T-helper 2 cell treated with Interferon-gamma antibody and Interleukin-4, amounts not matched to agents 5 μg/mL and 100 μg/mL, for 36 hours (primary cell): ENCODE measurements at regions not wholly inside any gene's neighbourhood (a gene's known extent, or its start where the extent isn't known, plus 50 kb on each side); places are given as distances from the start of the nearest gene placed in this dataset.
"Not testable (repeated sequence)": the region's sequence is repeated elsewhere in the genome, so short reads cannot be mapped to it uniquely, and the experiment has no call there.

Source experiments
- DNase-seq: peaks from one replicate; pipeline ENCODE4 v3.0.0; 2021; ENCODE audit warnings: low spot score
- H3K27ac Mint-ChIP-seq: one replicate; pipeline ENCODE4 v1.8.0; 2021; ENCODE audit warnings: mild to moderate bottlenecking, mixed read lengths
- H3K27me3 Mint-ChIP-seq: one replicate; pipeline ENCODE4 v1.8.0; 2021; ENCODE audit warnings: low read depth, mixed read lengths
- H3K36me3 Mint-ChIP-seq: one replicate; pipeline ENCODE4 v1.8.0; 2021; ENCODE audit warnings: low read depth, mixed read lengths
- H3K4me1 Mint-ChIP-seq: one replicate; pipeline ENCODE4 v1.8.0; 2021; ENCODE audit warnings: low read depth, mixed read lengths
- H3K4me3 Mint-ChIP-seq: one replicate; pipeline ENCODE4 v1.8.0; 2022; ENCODE audit warnings: mild to moderate bottlenecking, moderate library complexity, mixed read lengths
- H3K9me3 Mint-ChIP-seq: one replicate; pipeline ENCODE4 v1.8.0; 2021; ENCODE audit warnings: mixed read lengths

- H3K4me3 Mint-ChIP-seq, result no peak overlapping the region
- no peak for DNase-seq
- no peaks in the 10 kb centered on the region for H3K9me3 Mint-ChIP-seq
- H3K36me3 Mint-ChIP-seq, result no peaks in the 10 kb centered on the region
- no peak overlapping the region for H3K27ac Mint-ChIP-seq
- no peaks in the 10 kb centered on the region for H3K4me1 Mint-ChIP-seq
- H3K27me3 Mint-ChIP-seq, result no peaks in the 10 kb centered on the region
Measured at GRCh38 chr11:87675993-87676392, 499.2 kb downstream of the RAB38 start.

- no peaks in the 10 kb centered on the region for H3K4me1 Mint-ChIP-seq
- no peaks in the 10 kb centered on the region for H3K27me3 Mint-ChIP-seq
- no peak overlapping the region for H3K27ac Mint-ChIP-seq
- H3K9me3 Mint-ChIP-seq, result no peaks in the 10 kb centered on the region
- no peak for DNase-seq
- no peak overlapping the region for H3K4me3 Mint-ChIP-seq
- H3K36me3 Mint-ChIP-seq, result no peaks in the 10 kb centered on the region
Measured at GRCh38 chr11:87666730-87667129, 508.5 kb downstream of the RAB38 start.

- Mint-ChIP-seq H3K27ac (no peak overlapping the region), H3K27me3 (no peaks in the 10 kb centered on the region), H3K9me3 (no peaks in the 10 kb centered on the region), H3K4me1 (no peaks in the 10 kb centered on the region), H3K36me3 (no peaks in the 10 kb centered on the region), H3K4me3 (no peak overlapping the region)
- no peak for DNase-seq
Measured at GRCh38 chr11:87662287-87662686, 513.0 kb downstream of the RAB38 start.

GRCh38 chr11:87660926-87661660 lies 514.1 kb downstream of the RAB38 start:
- no peaks in the 10 kb centered on the region for H3K36me3 Mint-ChIP-seq
- H3K4me3 Mint-ChIP-seq, result no peak overlapping the region
- DNase-seq, result no peak
- no peaks in the 10 kb centered on the region for H3K9me3 Mint-ChIP-seq
- no peaks in the 10 kb centered on the region for H3K4me1 Mint-ChIP-seq
- no peaks in the 10 kb centered on the region for H3K27me3 Mint-ChIP-seq
- H3K27ac Mint-ChIP-seq, result no peak overlapping the region

- no peak overlapping the region for H3K4me3 Mint-ChIP-seq
- no peaks in the 10 kb centered on the region for H3K4me1 Mint-ChIP-seq
- no peak overlapping the region for H3K27ac Mint-ChIP-seq
- no peaks in the 10 kb centered on the region for H3K36me3 Mint-ChIP-seq
- H3K9me3 Mint-ChIP-seq, result no peaks in the 10 kb centered on the region
- no peaks in the 10 kb centered on the region for H3K27me3 Mint-ChIP-seq
- DNase-seq, result no peak
Measured at GRCh38 chr11:87659807-87660206, 515.4 kb downstream of the RAB38 start.

GRCh38 chr11:87645626-87646025 lies 529.6 kb downstream of the RAB38 start:
- Mint-ChIP-seq H3K9me3 (no peaks in the 10 kb centered on the region), H3K4me1 (no peaks in the 10 kb centered on the region), H3K27me3 (no peaks in the 10 kb centered on the region), H3K36me3 (no peaks in the 10 kb centered on the region), H3K4me3 (no peak overlapping the region), H3K27ac (no peak overlapping the region)
- no peak for DNase-seq

- DNase-seq, result no peak
- no peaks in the 10 kb centered on the region for H3K27me3 Mint-ChIP-seq
- no peak overlapping the region for H3K27ac Mint-ChIP-seq
- H3K9me3 Mint-ChIP-seq, result no peaks in the 10 kb centered on the region
- no peaks in the 10 kb centered on the region for H3K36me3 Mint-ChIP-seq
- no peak overlapping the region for H3K4me3 Mint-ChIP-seq
- H3K4me1 Mint-ChIP-seq, result no peaks in the 10 kb centered on the region
Measured at GRCh38 chr11:87639753-87640364, 535.4 kb downstream of the RAB38 start.

- no peak for DNase-seq
- no peak overlapping the region for H3K27ac Mint-ChIP-seq
- no peaks in the 10 kb centered on the region for H3K4me1 Mint-ChIP-seq
- no peaks in the 10 kb centered on the region for H3K36me3 Mint-ChIP-seq
- H3K4me3 Mint-ChIP-seq, result no peak overlapping the region
- no peaks in the 10 kb centered on the region for H3K9me3 Mint-ChIP-seq
- no peaks in the 10 kb centered on the region for H3K27me3 Mint-ChIP-seq
Measured at GRCh38 chr11:87635001-87635400, 540.2 kb downstream of the RAB38 start.

- no peak for DNase-seq
- Mint-ChIP-seq H3K36me3 (no peaks in the 10 kb centered on the region), H3K4me1 (no peaks in the 10 kb centered on the region), H3K27me3 (no peaks in the 10 kb centered on the region), H3K9me3 (no peaks in the 10 kb centered on the region), H3K27ac (no peak overlapping the region), H3K4me3 (no peak overlapping the region)
Measured at GRCh38 chr11:87634331-87634730, 540.9 kb downstream of the RAB38 start.

- no peak overlapping the region for H3K4me3 Mint-ChIP-seq
- H3K27me3 Mint-ChIP-seq, result no peaks in the 10 kb centered on the region
- no peaks in the 10 kb centered on the region for H3K36me3 Mint-ChIP-seq
- peaks cover 13% of the 10 kb centered on the region for H3K9me3 Mint-ChIP-seq
- no peak for DNase-seq
- H3K27ac Mint-ChIP-seq, result no peak overlapping the region
- H3K4me1 Mint-ChIP-seq, result no peaks in the 10 kb centered on the region
Measured at GRCh38 chr11:87628957-87629356, 546.3 kb downstream of the RAB38 start.

GRCh38 chr11:87628026-87628580 lies 547.1 kb downstream of the RAB38 start:
- no peak overlapping the region for H3K27ac Mint-ChIP-seq
- DNase-seq, result no peak
- no peaks in the 10 kb centered on the region for H3K4me1 Mint-ChIP-seq
- H3K4me3 Mint-ChIP-seq, result no peak overlapping the region
- H3K36me3 Mint-ChIP-seq, result no peaks in the 10 kb centered on the region
- H3K9me3 Mint-ChIP-seq, result peaks cover 16% of the 10 kb centered on the region
- H3K27me3 Mint-ChIP-seq, result no peaks in the 10 kb centered on the region

GRCh38 chr11:87623531-87624365 lies 551.5 kb downstream of the RAB38 start:
- H3K9me3 Mint-ChIP-seq, result peaks cover 20% of the 10 kb centered on the region
- not testable (repeated sequence) for DNase-seq, H3K36me3 Mint-ChIP-seq, H3K4me1 Mint-ChIP-seq, H3K4me3 Mint-ChIP-seq, H3K27me3 Mint-ChIP-seq, H3K27ac Mint-ChIP-seq

GRCh38 chr11:87616511-87616910 lies 558.7 kb downstream of the RAB38 start:
- Mint-ChIP-seq H3K27ac (no peak overlapping the region), H3K36me3 (no peaks in the 10 kb centered on the region), H3K4me1 (no peaks in the 10 kb centered on the region), H3K4me3 (no peak overlapping the region), H3K27me3 (no peaks in the 10 kb centered on the region), H3K9me3 (peaks cover 4% of the 10 kb centered on the region)
- DNase-seq, result no peak

- Mint-ChIP-seq H3K9me3 (no peaks in the 10 kb centered on the region), H3K4me1 (no peaks in the 10 kb centered on the region), H3K36me3 (no peaks in the 10 kb centered on the region), H3K27ac (no peak overlapping the region), H3K4me3 (no peak overlapping the region), H3K27me3 (no peaks in the 10 kb centered on the region)
- no peak for DNase-seq
Measured at GRCh38 chr11:87604350-87604749, 566.6 kb downstream of the TMEM135 start.
